GM19193 (cell line): ENCODE measurements at regions not wholly inside any gene's neighbourhood (a gene's known extent, or its start where the extent isn't known, plus 50 kb on each side); places are given as distances from the start of the nearest gene placed in this dataset.

Experiments used
- POLR2A ChIP-seq: IDR thresholded peaks from 4 replicates; pipeline ENCODE4 v1.6.1; 2011; ENCODE audit not compliant: insufficient read depth, insufficient read length; ENCODE audit errors: extremely low read depth

DNA sequence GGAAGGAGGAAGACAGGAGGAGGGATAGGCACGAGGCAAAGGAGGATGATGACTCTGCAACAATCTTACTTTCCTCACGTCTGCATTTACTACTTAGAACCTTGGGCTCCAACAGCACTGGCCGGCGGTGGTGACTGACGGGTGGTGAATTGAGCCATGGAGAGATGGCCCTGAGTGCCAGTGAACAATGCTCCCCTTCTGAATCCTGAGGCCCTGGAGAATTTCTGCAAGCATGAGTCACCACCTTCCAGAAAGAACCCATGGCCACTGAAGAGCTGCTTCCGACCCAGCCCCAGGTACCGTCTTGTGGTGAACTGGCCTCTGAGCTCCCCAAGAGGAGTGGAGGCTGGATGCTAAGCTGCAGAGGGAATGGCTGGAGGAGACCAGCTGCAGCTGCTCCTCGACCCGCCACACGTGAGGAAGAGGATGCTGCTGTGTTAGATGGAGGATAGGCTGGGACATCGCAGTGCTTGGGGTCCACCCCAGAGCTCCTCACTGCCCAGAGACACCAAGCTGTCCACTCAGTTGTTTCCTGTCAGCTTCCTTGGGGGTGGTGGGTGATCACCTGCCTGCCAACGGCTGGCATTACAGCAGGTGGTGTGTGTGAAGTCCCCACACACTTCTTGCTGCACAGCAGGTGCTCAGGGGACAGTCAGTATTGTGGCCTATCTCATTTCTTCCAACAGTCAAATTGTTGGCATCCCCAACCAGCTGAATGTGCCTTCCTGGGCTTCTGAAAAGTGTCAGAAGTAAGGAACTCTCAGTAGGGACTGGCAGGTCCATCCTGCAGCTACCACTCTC lies 186.5 kb upstream of the ID2 start:
- TF ChIP-seq POLR2A = no peak

DNA sequence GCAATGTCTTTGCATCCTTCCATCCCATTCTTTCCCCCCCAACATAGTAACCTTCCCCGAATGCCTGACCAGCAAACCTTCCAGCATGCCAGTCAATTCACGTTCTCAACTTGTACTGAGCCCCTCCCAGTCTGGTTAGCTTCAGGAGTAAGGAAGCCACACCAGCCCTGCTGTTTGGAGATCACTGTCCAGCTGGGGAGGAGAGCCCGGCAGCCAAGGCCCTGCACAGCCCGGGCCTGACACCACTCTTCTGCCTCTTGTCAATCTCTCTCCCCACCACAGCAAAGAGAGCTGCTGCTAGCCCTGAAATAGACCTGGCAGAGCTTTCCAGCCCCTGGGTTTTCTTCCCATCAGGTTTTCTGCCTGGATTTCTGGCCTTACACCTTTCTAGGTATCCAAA lies 185.8 kb upstream of the ID2 start:
- TF ChIP-seq POLR2A = no peak

DNA sequence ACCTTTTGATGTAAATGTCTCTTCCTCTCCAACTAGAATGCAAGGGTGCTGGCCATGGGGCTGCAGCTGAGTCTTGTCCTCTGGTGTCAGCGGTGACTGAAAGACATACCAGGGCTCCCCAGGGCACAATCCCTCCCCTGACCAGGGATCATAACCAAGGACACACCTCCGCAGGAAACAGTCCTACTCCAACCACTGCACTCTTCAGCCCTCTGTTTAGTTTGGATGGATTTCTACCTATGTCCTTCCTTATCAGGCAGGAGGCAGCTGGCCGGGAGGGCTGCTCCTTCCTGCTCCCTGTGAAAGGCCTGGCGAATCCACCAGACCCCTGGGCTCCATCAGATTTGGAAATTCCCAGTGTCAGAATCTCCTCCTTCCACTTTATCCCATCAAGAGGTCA lies 185.2 kb upstream of the ID2 start:
- no peak for TF ChIP-seq POLR2A

DNA sequence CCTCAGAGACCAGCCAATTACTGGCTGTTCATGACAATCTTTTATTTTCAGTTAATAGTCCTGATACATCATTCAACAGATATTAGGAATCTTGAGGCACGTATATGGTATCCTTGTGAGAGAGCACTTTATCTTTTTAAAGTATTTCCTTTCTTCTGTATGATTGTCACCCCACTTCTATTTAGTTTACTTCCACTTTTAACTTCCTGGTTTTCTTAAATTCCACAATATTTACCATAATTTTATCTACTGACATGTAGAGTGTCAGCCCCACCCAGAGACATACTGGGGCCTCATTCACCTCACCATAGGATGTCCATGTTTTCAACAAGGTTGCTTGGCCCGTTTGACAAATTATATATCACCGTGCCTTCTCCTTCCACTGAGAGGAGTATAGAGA lies 182.9 kb upstream of the ID2 start:
- TF ChIP-seq POLR2A = no peak

DNA sequence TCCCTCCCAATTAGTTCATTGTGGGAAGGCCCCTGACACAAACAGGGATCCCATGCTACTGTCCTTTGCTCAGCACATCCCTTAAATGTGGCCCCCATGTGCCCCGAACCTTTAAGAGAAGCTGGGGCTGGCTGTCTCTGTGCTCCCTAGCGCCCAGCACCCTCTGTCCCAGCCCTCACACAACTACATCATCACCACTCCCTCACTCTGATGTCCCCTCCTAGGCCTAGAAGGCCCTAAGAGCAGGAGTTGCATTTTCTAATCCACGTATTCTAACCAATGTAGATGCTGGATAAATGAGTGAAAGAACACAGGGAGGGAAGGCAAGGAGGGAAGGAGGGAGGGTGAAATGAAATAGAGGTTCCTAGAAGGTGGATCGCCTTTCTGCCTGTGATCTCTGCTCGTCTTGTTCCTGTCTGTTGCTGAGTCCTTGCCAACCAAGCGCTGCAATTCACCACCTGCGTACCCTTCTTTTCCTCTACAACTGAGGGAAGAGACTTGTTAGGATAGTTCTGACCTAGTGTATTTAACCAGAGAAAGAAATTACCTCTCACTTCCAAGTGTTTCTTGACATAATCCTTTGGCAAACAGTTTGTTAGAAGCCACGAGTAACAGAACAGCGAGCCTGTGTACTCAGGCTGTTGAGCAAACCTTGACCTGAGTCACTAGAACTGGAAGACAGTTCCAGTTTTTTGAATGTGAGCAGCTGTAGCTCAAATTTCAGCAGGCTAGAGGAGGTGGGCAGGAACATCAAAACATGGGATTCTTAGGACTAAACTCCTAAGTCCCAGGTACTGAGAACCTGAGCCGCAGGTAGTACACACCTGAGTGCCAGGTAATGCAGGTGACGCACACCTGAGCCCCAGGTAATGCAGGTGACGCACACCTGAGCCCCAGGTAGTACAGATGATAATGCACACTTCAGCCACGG lies 181.5 kb upstream of the ID2 start:
- TF ChIP-seq POLR2A = no peak

DNA sequence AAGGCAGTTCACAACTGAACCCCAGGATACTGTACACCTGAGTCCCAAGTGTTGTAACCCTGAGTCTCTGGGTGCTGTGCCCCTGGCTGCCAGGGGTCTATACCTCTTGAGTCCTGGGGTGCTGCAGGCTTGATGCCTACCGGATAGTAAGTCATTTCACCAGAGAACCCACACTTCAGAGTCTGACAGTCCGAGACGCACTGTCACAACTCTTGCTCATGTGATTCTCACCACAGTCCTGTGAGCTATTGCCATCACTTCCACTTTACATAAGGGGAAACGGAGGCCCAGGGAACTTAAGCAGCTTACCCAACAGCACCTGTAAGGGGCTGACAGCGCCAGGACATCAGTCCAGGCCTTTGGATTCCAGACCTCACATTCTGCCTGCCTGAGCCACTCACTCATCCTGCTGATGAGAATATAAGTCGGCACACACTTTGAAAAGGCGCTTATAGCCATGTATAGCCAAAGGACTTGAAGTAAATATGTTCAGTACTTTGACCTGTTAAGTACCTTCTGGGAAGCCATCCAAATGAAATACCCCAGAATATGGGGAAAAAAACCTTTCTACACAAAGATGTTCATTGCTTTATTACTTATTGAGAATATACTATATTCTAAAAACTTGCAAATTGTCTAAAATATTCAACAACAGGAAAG lies 180.7 kb upstream of the ID2 start:
- TF ChIP-seq POLR2A = no peak

DNA sequence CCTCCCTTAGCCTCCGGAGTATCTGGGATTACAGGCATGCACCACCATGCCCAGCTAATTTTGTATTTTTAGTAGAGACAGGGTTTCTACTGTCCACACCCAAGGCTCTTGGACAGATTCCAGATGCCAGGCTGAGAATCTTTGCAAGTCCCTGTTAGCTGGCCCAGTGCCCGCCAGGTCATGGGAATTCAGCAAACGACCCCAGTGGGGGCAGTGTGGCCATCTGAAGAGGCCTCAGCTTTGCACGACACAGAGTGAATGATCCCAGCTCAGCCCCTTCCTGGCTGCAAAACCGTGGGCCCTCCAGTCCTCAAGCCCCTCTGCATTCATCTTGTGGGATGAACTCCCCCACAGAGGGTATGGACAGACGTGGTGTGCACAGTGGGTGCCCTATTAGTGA lies 179.5 kb upstream of the ID2 start:
- TF ChIP-seq POLR2A = no peak

DNA sequence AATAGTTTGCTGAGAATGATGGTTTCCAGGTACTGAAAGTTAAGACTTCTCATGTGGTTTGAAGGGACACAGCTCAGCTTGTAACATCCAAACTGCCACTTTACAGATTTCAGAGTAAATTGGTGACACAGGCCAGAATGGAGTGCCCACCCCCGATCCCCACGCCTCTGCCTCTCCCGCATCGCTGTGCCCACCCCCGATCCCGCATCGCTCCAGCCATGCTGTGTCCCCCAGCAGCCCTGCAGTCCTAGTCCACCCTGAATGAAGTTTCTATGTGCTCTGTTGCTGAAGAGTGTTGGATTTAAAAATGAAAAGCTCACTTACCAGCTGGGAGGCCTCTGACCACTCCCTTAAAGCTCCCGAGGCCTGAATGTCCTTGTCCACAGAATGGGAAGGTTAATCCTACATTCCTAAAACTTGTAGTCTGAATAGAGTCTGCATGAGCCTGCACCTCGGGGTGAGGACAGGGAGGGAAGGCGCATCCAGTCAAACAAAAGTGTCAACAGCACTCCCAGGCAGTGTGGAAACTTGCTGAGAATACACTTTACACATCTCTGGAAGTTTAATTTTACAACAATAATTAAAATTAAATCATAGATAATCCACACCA lies 176.4 kb upstream of the ID2 start:
- TF ChIP-seq POLR2A = no peak

DNA sequence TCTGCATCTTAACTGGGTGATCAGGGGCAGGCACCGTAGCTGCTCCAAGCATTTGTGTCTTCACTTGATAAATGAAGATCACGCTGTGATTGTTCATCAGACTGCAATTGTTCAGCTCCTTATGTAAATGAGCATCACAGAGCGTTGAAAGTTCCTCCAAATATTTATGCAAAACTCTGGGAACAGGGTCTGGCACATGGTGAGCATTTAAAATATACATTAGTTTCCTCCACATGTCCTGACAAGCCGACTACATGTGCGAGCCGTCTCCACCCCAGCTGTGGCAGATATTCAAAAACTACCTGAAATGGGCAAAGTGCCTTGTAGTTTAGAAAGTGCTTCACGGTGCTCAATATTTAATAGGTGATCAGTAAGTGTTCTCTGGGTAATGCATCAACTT lies 175.1 kb upstream of the ID2 start:
- TF ChIP-seq POLR2A = no peak

DNA sequence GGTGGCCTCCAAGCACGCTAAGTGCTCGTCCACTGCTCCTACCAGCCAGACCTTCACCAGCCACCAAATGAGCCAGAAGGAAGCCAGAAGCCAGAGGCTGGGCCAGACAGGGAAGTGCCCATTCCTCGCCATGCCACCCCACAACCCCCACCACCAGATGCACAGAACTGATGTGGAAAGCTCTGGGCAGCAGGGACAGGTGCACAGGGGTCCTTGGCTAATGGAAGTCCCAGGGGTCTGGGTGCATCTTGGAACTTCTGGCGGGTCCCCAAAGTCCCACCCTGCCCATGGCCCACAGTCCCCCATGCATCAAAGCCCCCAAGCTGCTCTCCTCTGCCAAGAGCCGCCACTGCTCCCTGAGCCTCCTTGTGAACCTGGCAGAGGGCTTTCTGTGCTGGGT lies 173.1 kb upstream of the ID2 start:
- TF ChIP-seq POLR2A = no peak

DNA sequence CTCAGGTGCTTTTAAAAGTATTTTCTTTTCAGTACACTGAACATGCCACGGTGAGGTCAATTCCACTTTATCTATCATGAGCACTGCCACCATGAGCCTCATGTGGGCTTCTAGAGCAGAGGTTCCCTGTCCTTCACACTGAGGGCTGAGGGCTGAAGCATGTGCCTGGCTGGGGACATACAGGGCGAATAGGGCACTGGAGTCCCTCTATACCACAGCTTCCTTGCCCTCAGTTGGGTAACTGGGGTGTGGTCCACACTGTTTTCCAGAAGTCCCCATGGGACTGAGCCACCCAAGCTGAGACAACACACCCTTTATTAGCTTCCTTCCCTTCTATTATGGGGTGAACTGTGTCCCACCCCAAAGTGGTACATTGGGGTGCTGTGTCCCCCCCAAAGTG lies 172.2 kb upstream of the ID2 start:
- no peak for TF ChIP-seq POLR2A

DNA sequence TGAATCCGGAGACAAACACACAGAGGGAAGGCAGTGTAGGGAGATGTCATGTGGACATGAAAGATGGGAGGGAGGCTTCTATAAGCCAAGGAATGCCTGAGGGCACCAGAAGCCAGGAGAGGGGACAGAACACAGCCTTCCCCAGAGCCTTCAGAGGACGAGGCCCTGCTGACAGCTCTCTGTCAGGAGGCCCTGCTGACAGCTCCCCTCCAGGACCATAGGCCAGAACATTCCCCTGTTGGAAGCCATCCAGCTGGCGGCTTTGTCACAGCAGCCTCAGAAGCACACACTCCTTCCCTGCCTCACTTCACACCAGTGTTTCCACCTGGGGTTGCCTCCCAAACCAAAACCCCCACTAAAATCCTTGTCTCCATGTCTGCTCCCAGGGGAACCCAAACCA lies 171.3 kb upstream of the ID2 start:
- no peak for TF ChIP-seq POLR2A

DNA sequence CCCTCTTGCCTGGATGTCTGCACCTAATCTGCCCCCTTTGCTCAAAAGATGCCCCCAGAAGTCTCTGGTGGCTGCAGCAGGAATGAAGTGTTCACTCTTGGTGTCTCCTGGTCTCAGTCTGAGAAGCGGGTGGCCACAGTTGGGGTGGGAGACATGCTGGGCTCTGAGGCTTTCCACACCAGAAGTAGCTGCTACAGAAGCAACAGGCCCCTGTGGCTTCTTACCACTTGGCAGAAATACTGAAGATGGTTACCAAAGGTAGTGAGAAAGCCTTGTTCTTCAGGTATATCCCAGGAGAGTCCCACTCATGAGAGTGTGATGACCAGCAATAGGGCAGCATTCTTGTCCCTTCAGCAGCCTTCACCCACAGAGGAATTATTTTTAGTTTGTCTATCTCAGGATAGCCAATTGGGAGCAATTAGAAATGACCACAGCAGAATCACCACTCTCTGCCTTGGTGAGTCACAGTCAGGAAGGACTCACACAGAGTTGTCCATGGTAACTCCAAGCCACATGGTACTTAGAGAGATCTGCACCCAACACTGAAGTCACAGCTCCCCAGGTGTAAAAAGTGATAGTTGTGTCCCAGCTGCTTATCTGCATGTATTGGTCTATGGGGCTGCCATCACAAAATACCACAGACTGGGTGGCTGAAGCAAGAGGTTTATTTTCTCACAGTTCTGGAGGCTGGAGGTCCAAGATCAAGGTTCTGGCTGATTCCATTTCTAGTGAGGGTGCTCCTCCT lies 169.8 kb upstream of the ID2 start:
- no peak for TF ChIP-seq POLR2A

DNA sequence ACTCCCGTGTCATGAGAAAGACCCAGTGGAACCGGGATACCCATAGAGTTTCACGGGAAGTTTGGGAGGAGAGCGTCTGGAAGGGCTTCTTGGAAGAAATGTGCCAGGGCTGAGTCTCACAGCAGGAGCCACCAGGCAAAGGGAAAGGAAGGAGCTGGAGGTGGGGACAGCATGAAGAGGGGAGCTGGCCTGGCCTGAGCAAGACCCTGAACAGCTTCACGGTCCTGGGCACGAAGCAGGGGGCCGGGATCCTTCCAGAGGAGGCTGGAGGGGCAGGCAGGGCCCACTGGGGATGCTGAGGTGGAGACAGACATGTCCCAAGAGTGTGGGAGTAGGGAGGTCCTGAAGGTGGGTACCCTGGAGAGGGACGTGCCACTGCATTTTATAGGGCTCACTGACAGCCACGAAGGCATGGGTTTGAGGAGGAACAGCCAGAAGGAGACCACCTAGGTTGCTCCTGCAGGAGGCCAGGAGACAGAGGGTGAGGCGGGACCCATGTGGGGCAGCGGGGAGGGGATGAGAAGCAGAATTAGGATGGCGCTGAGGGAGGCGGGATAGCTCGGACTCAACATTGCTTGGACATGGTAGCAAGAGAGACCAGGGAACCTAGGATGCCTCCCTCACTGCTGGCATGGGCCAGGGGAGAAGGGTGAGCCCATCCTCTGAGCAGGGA lies 168.1 kb upstream of the ID2 start:
- no peak for TF ChIP-seq POLR2A
